Lower lobe of right lung (tissue), 2 donors: ENCODE measurements at regions not wholly inside any gene's neighbourhood (a gene's known extent, or its start where the extent isn't known, plus 50 kb on each side); places are given as distances from the start of the nearest gene placed in this dataset.
"Not testable (repeated sequence)": the region's sequence is repeated elsewhere in the genome, so short reads cannot be mapped to it uniquely, and the experiment has no call there.

ENCODE experiments used
- ATAC-seq, 2 donors: fragments of 200-7000 bp; cut with Tn5 transposase; one replicate each; pipeline ENCODE4 v1.9.1; 2020 to 2022; ENCODE audit warnings: mild to moderate bottlenecking in 2 of 2, moderate library complexity in 2 of 2
- DNase-seq: peaks from one replicate; pipeline ENCODE4 v3.0.0-alpha.2; 2020
- H3K27ac ChIP-seq: fragments of 200-600 bp; one replicate; pipeline ENCODE4 v1.8.0; 2022
- H3K27me3 ChIP-seq: fragments of 200-600 bp; one replicate; pipeline ENCODE4 v1.8.0; 2022; ENCODE audit warnings: low read depth
- H3K36me3 ChIP-seq: fragments of 200-600 bp; one replicate; pipeline ENCODE4 v1.8.0; 2022; ENCODE audit warnings: mild to moderate bottlenecking
- H3K4me1 ChIP-seq: fragments of 200-600 bp; one replicate; pipeline ENCODE4 v1.8.0; 2022
- H3K4me3 ChIP-seq: fragments of 200-600 bp; one replicate; pipeline ENCODE4 v1.8.0; 2022; ENCODE audit warnings: mild to moderate bottlenecking
- H3K9me3 ChIP-seq: fragments of 200-600 bp; one replicate; pipeline ENCODE4 v1.8.0; 2022
- CTCF ChIP-seq: fragments of 200-600 bp; IDR thresholded peaks from one replicate; pipeline ENCODE4 v1.8.0; 2022; ENCODE audit warnings: antibody characterized with exemption, mild to moderate bottlenecking
- intact Hi-C: fragments of 100-400 bp; cut with DNase I; formaldehyde crosslinking; loops from one replicate; pipeline ENCODE4 v1.11.0; 2022
- donor health status: DM: no; HTN: yes; CAD: no; lungs with severe emphysema.

GRCh38 chr11:64438986-64439771 is 80.2 kb downstream of the RPS6KA4 start:
- no peak for DNase-seq
- H3K9me3 ChIP-seq = no peaks in the 10 kb centered on the region

GRCh38 chr11:64439772-64440491 is 81.0 kb downstream of the RPS6KA4 start:
- intact Hi-C loops, H3K4me3 ChIP-seq, ATAC-seq, DNase-seq, H3K4me1 ChIP-seq, H3K27ac ChIP-seq, H3K9me3 ChIP-seq, H3K36me3 ChIP-seq: not testable (repeated sequence)
- H3K27me3 ChIP-seq = peaks cover 27% of the 10 kb centered on the region

More at GRCh38 chr11:64438986-64439771, 80.2 kb downstream of the RPS6KA4 start:
- intact Hi-C loops = no loop called here
- Histone ChIP-seq H3K36me3 (no peaks in the 10 kb centered on the region), H3K27me3 (peaks cover 29% of the 10 kb centered on the region), H3K4me1 (no peaks in the 10 kb centered on the region), H3K4me3 (no peak overlapping the region), H3K27ac (no peak overlapping the region)
- no peak for TF ChIP-seq CTCF
- ATAC-seq = no peak

- peaks cover 23% of the 10 kb centered on the region for H3K27me3 ChIP-seq
- ATAC-seq = no peak
- no peak for TF ChIP-seq CTCF
Observed at GRCh38 chr11:64441127-64441526, 82.2 kb downstream of the RPS6KA4 start.

GRCh38 chr11:64443001-64443400 is 84.0 kb downstream of the RPS6KA4 start:
- Histone ChIP-seq H3K27me3 (peaks cover 10% of the 10 kb centered on the region), H3K36me3 (no peaks in the 10 kb centered on the region), H3K4me3 (no peak overlapping the region), H3K9me3 (no peaks in the 10 kb centered on the region), H3K27ac (no peak overlapping the region), H3K4me1 (no peaks in the 10 kb centered on the region)
- TF ChIP-seq CTCF = no peak
- ATAC-seq (no peak), DNase-seq (no peak)
- intact Hi-C loops = no loop called here

More at GRCh38 chr11:64441127-64441526, 82.2 kb downstream of the RPS6KA4 start:
- Histone ChIP-seq H3K9me3 (no peaks in the 10 kb centered on the region), H3K4me3 (no peak overlapping the region), H3K4me1 (no peaks in the 10 kb centered on the region), H3K27ac (no peak overlapping the region), H3K36me3 (no peaks in the 10 kb centered on the region)
- no peak for DNase-seq
- intact Hi-C loops = no loop called here

GRCh38 chr11:64444838-64445441 is 86.0 kb downstream of the RPS6KA4 start:
- no peaks in the 10 kb centered on the region for H3K36me3 ChIP-seq
- H3K27ac ChIP-seq = no peak overlapping the region
- H3K9me3 ChIP-seq = no peaks in the 10 kb centered on the region
- ATAC-seq (no peak), DNase-seq (no peak)
- intact Hi-C loops = no loop called here
- no peak overlapping the region for H3K4me3 ChIP-seq
- peaks cover 10% of the 10 kb centered on the region for H3K27me3 ChIP-seq
- H3K4me1 ChIP-seq = peaks cover 16% of the 10 kb centered on the region
- TF ChIP-seq CTCF = no peak
